ENCODE measurements at regions not wholly inside any gene's neighbourhood (a gene's known extent, or its start where the extent isn't known, plus 50 kb on each side); places are given as distances from the start of the nearest gene placed in this dataset.
"Not testable (repeated sequence)": the region's sequence is repeated elsewhere in the genome, so short reads cannot be mapped to it uniquely, and the experiment has no call there.

DNA sequence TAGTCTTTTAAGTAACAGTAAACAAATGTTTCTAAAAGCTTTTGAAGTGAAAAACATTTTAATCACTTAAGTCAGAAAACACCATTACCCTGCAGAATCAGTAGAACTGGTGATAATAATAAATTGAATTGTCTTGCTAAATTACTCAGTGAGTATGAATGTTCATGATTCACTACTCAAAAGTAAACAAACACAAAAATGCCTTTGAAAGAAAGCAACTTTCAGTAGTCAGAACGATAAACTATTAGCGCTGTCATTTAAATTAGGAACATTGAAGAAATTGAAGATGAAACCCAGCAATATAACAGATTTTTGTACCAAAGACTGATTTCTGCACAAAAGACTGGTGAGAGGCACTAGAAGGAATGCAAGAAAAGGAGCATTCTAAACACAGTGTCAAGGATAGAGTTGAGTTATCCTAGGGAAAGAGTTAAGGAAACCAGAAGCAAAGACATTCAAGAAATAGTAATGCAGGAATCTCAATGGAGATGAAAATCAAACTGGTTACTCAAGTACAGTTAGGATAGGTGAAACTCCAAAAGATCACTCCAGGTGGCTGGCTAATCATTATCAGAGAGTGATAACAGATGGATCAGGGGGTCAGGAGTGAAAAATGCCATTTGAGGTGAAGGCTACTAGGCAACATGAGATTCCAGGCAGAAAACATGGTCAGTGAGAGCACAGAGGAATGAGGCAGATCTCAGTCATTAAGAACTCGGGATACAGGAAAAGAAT lies 77.4 kb upstream of the ALG10 start:
- intact Hi-C loops (cut with DNase I) = no loop called here
- no peak overlapping the region for H3K4me3 ChIP-seq
- ATAC-seq = no peak
- DNase-seq = no peak
- no peaks in the 10 kb centered on the region for H3K36me3 ChIP-seq
- peaks cover 0 to 21% of the 10 kb centered on the region in 2 donors for H3K9me3 ChIP-seq
- no peak for TF ChIP-seq CTCF (IDR thresholded peaks at IDR 0.05)
- no peak overlapping the region for H3K27ac ChIP-seq
- no peaks in the 10 kb centered on the region for H3K4me1 ChIP-seq
- H3K27me3 ChIP-seq = no peaks in the 10 kb centered on the region

- Histone ChIP-seq H3K27ac (no peak overlapping the region), H3K9me3 (peaks cover 0 to 26% of the 10 kb centered on the region in 2 donors), H3K4me1 (no peaks in the 10 kb centered on the region), H3K36me3 (no peaks in the 10 kb centered on the region), H3K4me3 (no peak overlapping the region), H3K27me3 (no peaks in the 10 kb centered on the region)
- DNase-seq (no peak), ATAC-seq (no peak)
- intact Hi-C loops (cut with DNase I) = no loop called here
- no peak for TF ChIP-seq CTCF (IDR thresholded peaks at IDR 0.05)
These were observed 76.9 kb upstream of the ALG10 start for GRCh38 chr12:33945438-33945784.

- intact Hi-C loops (cut with DNase I); H3K36me3 ChIP-seq; H3K4me3 ChIP-seq; H3K9me3 ChIP-seq; H3K27ac ChIP-seq; H3K4me1 ChIP-seq; ATAC-seq; H3K27me3 ChIP-seq; DNase-seq: not testable (repeated sequence)
These were observed 56.1 kb upstream of the ALG10 start for GRCh38 chr12:33966219-33966618.

- intact Hi-C loops (cut with DNase I) = no loop called here
- H3K27me3 ChIP-seq = no peaks in the 10 kb centered on the region
- no peak overlapping the region for H3K4me3 ChIP-seq
- ATAC-seq = no peak
- DNase-seq = no peak
- no peak for TF ChIP-seq CTCF (IDR thresholded peaks at IDR 0.05)
- no peaks in the 10 kb centered on the region for H3K4me1 ChIP-seq
- no peak overlapping the region for H3K27ac ChIP-seq
- H3K36me3 ChIP-seq = no peaks in the 10 kb centered on the region
- peaks cover 0 to 4% of the 10 kb centered on the region in 2 donors for H3K9me3 ChIP-seq
These were observed 54.5 kb upstream of the ALG10 start for GRCh38 chr12:33967760-33968159.

Measured in left lung (tissue), 4 donors.